Panc1 (cell line): ENCODE measurements at regions not wholly inside any gene's neighbourhood (a gene's known extent, or its start where the extent isn't known, plus 50 kb on each side); places are given as distances from the start of the nearest gene placed in this dataset.

ENCODE experiments used
- ATAC-seq: fragments of 200-7000 bp; cut with Tn5 transposase; 2 replicates; pipeline ENCODE4 v1.9.1; 2020; ENCODE audit warnings: mild to moderate bottlenecking, moderate library complexity
- BruUV-seq: library from RNA; stranded (reverse); fragments of 400-500 nt; replicated peaks from 2 replicates; lab custom pipeline; 2021; lab: Mats Ljungman, UMichigan
- CTCF ChIA-PET: fragments of 300-600 bp; sonication (Branson Sonifier 250); formaldehyde crosslinking; loops from one replicate; lab custom pipeline; 2022; ENCODE audit warnings: antibody characterized with exemption; lab: Charles Lee
- POLR2A ChIA-PET: fragments of 300-600 bp; sonication (Branson Sonifier 250); formaldehyde crosslinking; loops from one replicate; lab custom pipeline; 2022; ENCODE audit warnings: antibody characterized with exemption; lab: Charles Lee
- DNase-seq: peaks from one replicate; pipeline ENCODE4 v3.0.0-alpha.2; 2010; ENCODE audit warnings: low read depth, low spot score
- H3K27ac ChIP-seq: 2 replicates; pipeline ENCODE4 v1.5.1; 2011; ENCODE audit warnings: mild to moderate bottlenecking, low read length, inconsistent platforms
- H3K27me3 ChIP-seq: fragments of 200-500 bp; sonication (Bioruptor generic); 2 replicates; pipeline ENCODE4 v1.6.0; 2014; ENCODE audit warnings: low read length, inconsistent platforms; ENCODE audit not compliant: control insufficient read depth, insufficient read depth
- H3K36me3 ChIP-seq: fragments of 200-500 bp; sonication (Bioruptor generic); 2 replicates; pipeline ENCODE4 v1.5.1; 2014; ENCODE audit warnings: inconsistent platforms, mild to moderate bottlenecking, low read length, moderate library complexity; ENCODE audit not compliant: control insufficient read depth, insufficient read depth
- H3K4me1 ChIP-seq: 2 replicates; pipeline ENCODE4 v1.5.1; 2011; ENCODE audit warnings: inconsistent platforms, mild to moderate bottlenecking, low read length, moderate library complexity; ENCODE audit not compliant: control insufficient read depth, insufficient read depth
- H3K4me3 ChIP-seq, 2 experiments: 2 replicates each; pipeline ENCODE4 v1.5.1; 2011 to 2012; ENCODE audit warnings: low read depth in 2 of 2, low read length in 2 of 2, mild to moderate bottlenecking in 2 of 2, inconsistent platforms in 1 of 2, moderate library complexity in 1 of 2
- H3K9me3 ChIP-seq: fragments of 200-500 bp; sonication (Bioruptor generic); 2 replicates; pipeline ENCODE4 v1.5.1; 2014; ENCODE audit warnings: low read depth, mild to moderate bottlenecking, inconsistent platforms, low read length, moderate library complexity; ENCODE audit not compliant: control insufficient read depth, insufficient read depth
- CTCF ChIP-seq: fragments of 450-650 bp; IDR thresholded peaks from 2 replicates; pipeline ENCODE4 v1.5.1; 2017; ENCODE audit warnings: mild to moderate bottlenecking
- POLR2AphosphoS5 ChIP-seq: IDR thresholded peaks from 2 replicates; pipeline ENCODE4 v1.6.1; 2012; ENCODE audit warnings: mild to moderate bottlenecking, low read depth, low read length, moderate library complexity
- REST ChIP-seq, 2 experiments: IDR thresholded peaks; 2 replicates each; pipeline ENCODE4 v1.6.1; 2011 to 2012; ENCODE audit warnings: low read depth in 2 of 2, control low read depth in 1 of 2, low read length in 1 of 2, mild to moderate bottlenecking in 1 of 2, moderate library complexity in 1 of 2; ENCODE audit not compliant: insufficient read depth in 1 of 2
- SIN3A ChIP-seq: IDR thresholded peaks from 2 replicates; pipeline ENCODE4 v1.6.1; 2012; ENCODE audit warnings: low read depth, mild to moderate bottlenecking, low read length, moderate library complexity, borderline replicate concordance; ENCODE audit not compliant: insufficient read depth
- TCF7L2 ChIP-seq: IDR thresholded peaks from 2 replicates; pipeline ENCODE4 v1.6.1; 2011; ENCODE audit warnings: mild to moderate bottlenecking, low read depth, low read length, inconsistent platforms
- in situ Hi-C: cut with HindIII; loops from 2 replicates; pipeline ENCODE4 v1.10.0; 2016; ENCODE audit warnings: low sequenced_read_pairs, low pct_unique_long_range_greater_than_20kb
- intact Hi-C: fragments of 100-400 bp; cut with micrococcal nuclease; formaldehyde crosslinking; loops from one replicate; pipeline ENCODE4 v1.10.0; 2022; ENCODE audit not compliant: unreplicated experiment

- H3K27me3 ChIP-seq, result no peaks in the 10 kb centered on the region
- H3K36me3 ChIP-seq, result no peaks in the 10 kb centered on the region
- no peak for ATAC-seq
- no peaks in the 10 kb centered on the region for H3K4me1 ChIP-seq
- no peaks in the 10 kb centered on the region for H3K9me3 ChIP-seq
- H3K27ac ChIP-seq, result no peak overlapping the region
- CTCF ChIA-PET, result no interaction called here
- no peak for TF ChIP-seq REST (IDR thresholded peaks at IDR 0.05; ENCODE audit: insufficient read depth in 1 of 2, low read depth in 2 of 2, low read length in 1 of 2)
- in situ Hi-C loops (no loop called here), intact Hi-C loops (no loop called here)
- POLR2A ChIA-PET, result no interaction called here
- no peak for DNase-seq
- H3K4me3 ChIP-seq, result no peak overlapping the region
- BruUV-seq, result no TSS peak
Measured at GRCh38 chr12:115144425-115144824, 460.4 kb upstream of the TBX3 start.

GRCh38 chr12:115140981-115141655 is 457.1 kb upstream of the TBX3 start:
- intact Hi-C loops, result no loop called here
- H3K4me1 ChIP-seq, result no peaks in the 10 kb centered on the region
- BruUV-seq, result no TSS peak
- no peaks in the 10 kb centered on the region for H3K27me3 ChIP-seq
- no peaks in the 10 kb centered on the region for H3K36me3 ChIP-seq
- TF ChIP-seq POLR2AphosphoS5 (no peak), CTCF (no peak), TCF7L2 (no peak), SIN3A (no peak), REST (IDR thresholded peaks at IDR 0.05; ENCODE audit: insufficient read depth in 1 of 2, low read depth in 2 of 2, low read length in 1 of 2) (no peak)
- in situ Hi-C loops, result no loop called here
- no peak for DNase-seq
- ChIA-PET POLR2A (interaction anchor here (0.6 kb wide), 1 partner anchor 22 kb away, joined by 4 read pairs; no protein-coding TSS in a partner anchor), CTCF (no interaction called here)
- ATAC-seq, result no peak
- no peaks in the 10 kb centered on the region for H3K9me3 ChIP-seq
- no peak overlapping the region for H3K27ac ChIP-seq
- no peak overlapping the region for H3K4me3 ChIP-seq
